Caco-2 (cell line): ENCODE measurements at regions not wholly inside any gene's neighbourhood (a gene's known extent, or its start where the extent isn't known, plus 50 kb on each side); places are given as distances from the start of the nearest gene placed in this dataset.

Experiments
- BruUV-seq: library from RNA; stranded (reverse); fragments of 400-500 nt; replicated peaks from 2 replicates; lab custom pipeline; 2021; lab: Mats Ljungman, UMichigan
- CTCF ChIA-PET: fragments of 300-600 bp; sonication (Branson Sonifier 250); formaldehyde crosslinking; loops from one replicate; lab custom pipeline; 2022; ENCODE audit warnings: antibody characterized with exemption; lab: Charles Lee
- POLR2A ChIA-PET: fragments of 300-600 bp; sonication (Branson Sonifier 250); formaldehyde crosslinking; loops from one replicate; lab custom pipeline; 2022; ENCODE audit warnings: antibody characterized with exemption; lab: Charles Lee
- DNase-seq, 2 experiments: peaks; one replicate each; pipeline versions ENCODE4 v3.0.0 to v3.0.0-alpha.2; 2020 to 2022
- H3K27me3 ChIP-seq: replicated peaks from 2 replicates; pipeline ENCODE4 v1.6.0; 2011; ENCODE audit warnings: low read length; ENCODE audit not compliant: control insufficient read depth, insufficient read depth
- H3K36me3 ChIP-seq: 2 replicates; pipeline ENCODE4 v1.5.1; 2011; ENCODE audit warnings: low read length; ENCODE audit not compliant: control insufficient read depth, insufficient read depth
- H3K4me1 ChIP-seq: fragments of 250-450 bp; sonication (Bioruptor Pico); 2 replicates; pipeline ENCODE4 v1.5.1; 2020; ENCODE audit warnings: mild to moderate bottlenecking
- H3K4me3 ChIP-seq: 2 replicates; pipeline ENCODE4 v1.5.1; 2011; ENCODE audit warnings: low read depth, mild to moderate bottlenecking, control low read depth, low read length
- H3K9me3 ChIP-seq: fragments of 250-450 bp; sonication (Bioruptor Pico); 2 replicates; pipeline ENCODE4 v1.5.1; 2020; ENCODE audit warnings: mild to moderate bottlenecking, moderate library complexity
- H3K27ac Mint-ChIP-seq: one replicate; pipeline ENCODE4 v1.8.0; 2022; ENCODE audit warnings: mixed read lengths; ENCODE audit not compliant: unreplicated experiment
- H3K27me3 Mint-ChIP-seq: one replicate; pipeline ENCODE4 v1.8.0; 2022; ENCODE audit warnings: mixed read lengths; ENCODE audit not compliant: insufficient read depth, unreplicated experiment
- H3K36me3 Mint-ChIP-seq: one replicate; pipeline ENCODE4 v1.8.0; 2022; ENCODE audit warnings: mild to moderate bottlenecking, mixed read lengths; ENCODE audit not compliant: insufficient read depth, unreplicated experiment
- H3K4me1 Mint-ChIP-seq: one replicate; pipeline ENCODE4 v1.8.0; 2022; ENCODE audit warnings: low read depth, mixed read lengths; ENCODE audit not compliant: unreplicated experiment
- H3K4me3 Mint-ChIP-seq: one replicate; pipeline ENCODE4 v1.8.0; 2022; ENCODE audit warnings: mild to moderate bottlenecking, moderate library complexity, mixed read lengths; ENCODE audit not compliant: unreplicated experiment
- H3K9me3 Mint-ChIP-seq: one replicate; pipeline ENCODE4 v1.8.0; 2022; ENCODE audit warnings: mixed read lengths; ENCODE audit not compliant: unreplicated experiment
- CTCF ChIP-seq, 2 experiments: fragments of 200-600 bp in 1 of 2; IDR thresholded peaks; 1 replicate in 1 of 2; 2 replicates in 1 of 2; pipeline versions ENCODE4 v1.5.1 to v1.8.0; 2011 to 2022; ENCODE audit warnings: antibody characterized with exemption in 1 of 2, control low read depth in 1 of 2, inconsistent platforms in 1 of 2, low read depth in 1 of 2, low read length in 1 of 2, mild to moderate bottlenecking in 1 of 2, moderate library complexity in 1 of 2; ENCODE audit not compliant: insufficient read depth in 1 of 2, severe bottlenecking in 1 of 2, unreplicated experiment in 1 of 2
- intact Hi-C: fragments of 100-400 bp; cut with micrococcal nuclease; formaldehyde crosslinking; loops from one replicate; pipeline ENCODE4 v1.10.0; 2022; ENCODE audit not compliant: unreplicated experiment

GRCh38 chr1:38242506-38242905 is 195.9 kb upstream of the POU3F1 start:
- intact Hi-C loops: no loop called here
- no peaks in the 10 kb centered on the region for H3K27me3 Mint-ChIP-seq
- no peak for TF ChIP-seq CTCF (IDR thresholded peaks at IDR 0.05; ENCODE audit: insufficient read depth in 1 of 2, low read depth in 1 of 2, low read length in 1 of 2, severe bottlenecking in 1 of 2, unreplicated experiment in 1 of 2)
- Histone ChIP-seq H3K27me3 (no peaks in the 10 kb centered on the region), H3K9me3 (no peaks in the 10 kb centered on the region), H3K36me3 (no peaks in the 10 kb centered on the region), H3K4me1 (peaks cover 10% of the 10 kb centered on the region; the same call in 1 of the 2 replicates), H3K4me3 (no peak overlapping the region)
- no peak for DNase-seq
- H3K4me1 Mint-ChIP-seq: no peaks in the 10 kb centered on the region
- ChIA-PET CTCF (no interaction called here), POLR2A (no interaction called here)
- no peaks in the 10 kb centered on the region for H3K36me3 Mint-ChIP-seq
- H3K9me3 Mint-ChIP-seq: no peaks in the 10 kb centered on the region
- no TSS peak for BruUV-seq
- H3K27ac Mint-ChIP-seq: no peak overlapping the region
- H3K4me3 Mint-ChIP-seq: no peak overlapping the region

- ChIA-PET POLR2A (no interaction called here), CTCF (no interaction called here)
- BruUV-seq: no TSS peak
- Histone ChIP-seq H3K9me3 (no peaks in the 10 kb centered on the region), H3K27me3 (no peaks in the 10 kb centered on the region), H3K4me1 (peaks cover 6% of the 10 kb centered on the region; the same call in 1 of the 2 replicates), H3K36me3 (no peaks in the 10 kb centered on the region), H3K4me3 (no peak overlapping the region)
- Mint-ChIP-seq H3K27me3 (no peaks in the 10 kb centered on the region), H3K4me3 (no peak overlapping the region), H3K9me3 (no peaks in the 10 kb centered on the region), H3K36me3 (no peaks in the 10 kb centered on the region), H3K4me1 (no peaks in the 10 kb centered on the region), H3K27ac (no peak overlapping the region)
- no peak for TF ChIP-seq CTCF (IDR thresholded peaks at IDR 0.05; ENCODE audit: insufficient read depth in 1 of 2, low read depth in 1 of 2, low read length in 1 of 2, severe bottlenecking in 1 of 2, unreplicated experiment in 1 of 2)
- no peak for DNase-seq
- intact Hi-C loops: no loop called here
Measured at GRCh38 chr1:38241594-38242334, 195.2 kb upstream of the POU3F1 start.

DNA sequence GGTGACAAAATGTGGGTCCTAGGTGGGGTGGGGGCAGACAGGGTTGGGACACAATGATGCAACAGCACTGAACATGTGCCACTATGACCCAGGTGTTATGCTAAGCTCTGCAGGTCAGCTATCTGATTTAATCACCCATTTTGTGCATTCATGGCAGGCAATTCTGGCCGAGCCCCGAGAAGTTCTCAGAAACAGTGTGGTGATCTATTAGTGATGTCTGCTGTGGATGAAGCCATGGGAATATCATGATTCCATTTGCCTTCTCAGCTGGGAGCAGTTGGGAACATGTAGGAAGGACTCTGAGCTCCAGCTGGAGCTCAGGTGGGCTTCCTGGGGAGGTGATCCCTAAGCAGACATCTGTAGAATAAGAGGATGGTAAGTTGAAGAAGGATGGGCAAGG is 194.0 kb upstream of the POU3F1 start:
- POLR2A ChIA-PET: no interaction called here
- no peak overlapping the region for H3K4me3 ChIP-seq
- Mint-ChIP-seq H3K9me3 (no peaks in the 10 kb centered on the region), H3K27me3 (peaks cover 7% of the 10 kb centered on the region), H3K4me1 (no peaks in the 10 kb centered on the region), H3K36me3 (no peaks in the 10 kb centered on the region), H3K4me3 (no peak overlapping the region), H3K27ac (no peak overlapping the region)
- no peaks in the 10 kb centered on the region for H3K4me1 ChIP-seq
- no peaks in the 10 kb centered on the region for H3K27me3 ChIP-seq
- CTCF ChIA-PET: no interaction called here
- intact Hi-C loops: no loop called here
- no peak for TF ChIP-seq CTCF (IDR thresholded peaks at IDR 0.05; ENCODE audit: insufficient read depth in 1 of 2, low read depth in 1 of 2, low read length in 1 of 2, severe bottlenecking in 1 of 2, unreplicated experiment in 1 of 2)
- no peak for DNase-seq
- no TSS peak for BruUV-seq
- no peaks in the 10 kb centered on the region for H3K36me3 ChIP-seq
- H3K9me3 ChIP-seq: no peaks in the 10 kb centered on the region
